Psoas muscle (tissue), 7 donors: ENCODE measurements at regions not wholly inside any gene's neighbourhood (a gene's known extent, or its start where the extent isn't known, plus 50 kb on each side); places are given as distances from the start of the nearest gene placed in this dataset.
A peak's percentile ranks its signal among the peaks of the same experiment; 100 is the strongest.

Experiments
- ATAC-seq, 4 donors: fragments of 200-7000 bp; cut with Tn5 transposase; one replicate each; pipeline ENCODE4 v1.9.1; 2020; ENCODE audit warnings: moderate library complexity in 3 of 4, mild to moderate bottlenecking in 2 of 4
- DNase-seq, 2 donors: peaks; one replicate each; pipeline ENCODE4 v3.0.0-alpha.2; 2020
- H3K27ac ChIP-seq: fragments of 200-600 bp; one replicate; pipeline ENCODE4 v1.8.0; 2022
- H3K27me3 ChIP-seq, 3 donors: fragments of 200-600 bp in 1 of 3; one replicate each; pipeline versions ENCODE4 v1.6.1 to v1.8.0; 2013 to 2022; ENCODE audit warnings: low read length in 2 of 3, mild to moderate bottlenecking in 2 of 3, moderate library complexity in 1 of 3; ENCODE audit not compliant: insufficient read depth in 3 of 3
- H3K36me3 ChIP-seq, 2 donors: fragments of 200-600 bp in 1 of 2; one replicate each; pipeline versions ENCODE4 v1.6.1 to v1.8.0; 2013 to 2022; ENCODE audit warnings: low read depth in 1 of 2, mild to moderate bottlenecking in 1 of 2, moderate library complexity in 1 of 2; ENCODE audit not compliant: insufficient read depth in 1 of 2
- H3K4me1 ChIP-seq: fragments of 200-600 bp; one replicate; pipeline ENCODE4 v1.8.0; 2022
- H3K4me3 ChIP-seq: fragments of 200-600 bp; one replicate; pipeline ENCODE4 v1.8.0; 2022; ENCODE audit warnings: mild to moderate bottlenecking
- H3K9me3 ChIP-seq: fragments of 200-600 bp; one replicate; pipeline ENCODE4 v1.8.0; 2022
- WGBS, 3 donors: extraction: QIAGEN DNeasy Blood & Tissue Kit; methylation state at CpG; one replicate each; pipeline versions ENCODE4 v1.1.6 to v1.1.7; 2013; 5-methylcytosine and 5-hydroxymethylcytosine counted together
- intact Hi-C, 2 donors: fragments of 100-400 bp; cut with DNase I; formaldehyde crosslinking; loops; one replicate each; pipeline versions ENCODE4 v1.11.0 to v1.14.2; 2022
- TF ChIP-seq, protein P1 (sequence below): fragments of 200-600 bp; IDR thresholded peaks from one replicate; pipeline ENCODE4 v1.8.0; 2022; ENCODE audit warnings: antibody characterized with exemption
- donor health status: healthy with polysubstance abuse.
- donor health status: DM: no; HTN: no; CAD: no; lungs with moderate emphysema.
- donor health status: Bipolar disorder and iron deficiency.
- donor health status: healthy.
- donor health status: DM: yes; HTN: yes; CAD: no.
- donor health status: DM: no; HTN: no; CAD: no.
- donor health status: DM: yes; HTN: yes; CAD: no.

DNA sequence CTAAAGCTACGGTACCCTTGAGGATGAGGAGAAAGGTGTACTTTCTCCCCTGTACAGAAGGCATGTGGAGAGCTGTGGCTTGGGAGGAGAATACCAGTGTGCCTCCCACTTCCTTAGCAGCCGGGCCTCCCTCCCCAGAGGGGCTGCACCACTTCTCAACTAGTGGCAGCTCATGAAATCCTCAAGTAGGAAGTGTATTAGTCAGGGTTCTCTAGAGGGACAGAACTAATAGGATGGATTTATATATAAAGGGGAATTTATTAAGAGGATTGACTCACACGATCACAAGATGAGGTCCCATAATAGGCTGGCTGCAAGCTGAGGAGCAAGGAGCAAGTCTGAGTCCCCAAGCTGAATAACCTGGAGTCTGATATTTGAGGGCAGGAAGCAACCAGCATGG, 53.1 kb upstream of the PPP2R5A start:
- no peaks in the 10 kb centered on the region for H3K9me3 ChIP-seq
- H3K4me3 ChIP-seq = no peak overlapping the region
- peaks cover 35% of the 10 kb centered on the region for H3K4me1 ChIP-seq
- TF ChIP-seq, protein P1, sequence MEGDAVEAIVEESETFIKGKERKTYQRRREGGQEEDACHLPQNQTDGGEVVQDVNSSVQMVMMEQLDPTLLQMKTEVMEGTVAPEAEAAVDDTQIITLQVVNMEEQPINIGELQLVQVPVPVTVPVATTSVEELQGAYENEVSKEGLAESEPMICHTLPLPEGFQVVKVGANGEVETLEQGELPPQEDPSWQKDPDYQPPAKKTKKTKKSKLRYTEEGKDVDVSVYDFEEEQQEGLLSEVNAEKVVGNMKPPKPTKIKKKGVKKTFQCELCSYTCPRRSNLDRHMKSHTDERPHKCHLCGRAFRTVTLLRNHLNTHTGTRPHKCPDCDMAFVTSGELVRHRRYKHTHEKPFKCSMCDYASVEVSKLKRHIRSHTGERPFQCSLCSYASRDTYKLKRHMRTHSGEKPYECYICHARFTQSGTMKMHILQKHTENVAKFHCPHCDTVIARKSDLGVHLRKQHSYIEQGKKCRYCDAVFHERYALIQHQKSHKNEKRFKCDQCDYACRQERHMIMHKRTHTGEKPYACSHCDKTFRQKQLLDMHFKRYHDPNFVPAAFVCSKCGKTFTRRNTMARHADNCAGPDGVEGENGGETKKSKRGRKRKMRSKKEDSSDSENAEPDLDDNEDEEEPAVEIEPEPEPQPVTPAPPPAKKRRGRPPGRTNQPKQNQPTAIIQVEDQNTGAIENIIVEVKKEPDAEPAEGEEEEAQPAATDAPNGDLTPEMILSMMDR = no peak
- H3K27ac ChIP-seq = no peak overlapping the region
- WGBS, 3 donors = 75 to 81% (median 78%) methylated on average over 3 of the region's 3 CpGs
- H3K36me3 ChIP-seq = no peaks in the 10 kb centered on the region
- H3K27me3 ChIP-seq = no peaks in the 10 kb centered on the region
- intact Hi-C loops = loop anchor here in 1 of 2 donors (5.0 kb wide), 1 partner anchor 160 kb away; no protein-coding TSS in a partner anchor
- DNase-seq (no peak), ATAC-seq (no peak)

DNA sequence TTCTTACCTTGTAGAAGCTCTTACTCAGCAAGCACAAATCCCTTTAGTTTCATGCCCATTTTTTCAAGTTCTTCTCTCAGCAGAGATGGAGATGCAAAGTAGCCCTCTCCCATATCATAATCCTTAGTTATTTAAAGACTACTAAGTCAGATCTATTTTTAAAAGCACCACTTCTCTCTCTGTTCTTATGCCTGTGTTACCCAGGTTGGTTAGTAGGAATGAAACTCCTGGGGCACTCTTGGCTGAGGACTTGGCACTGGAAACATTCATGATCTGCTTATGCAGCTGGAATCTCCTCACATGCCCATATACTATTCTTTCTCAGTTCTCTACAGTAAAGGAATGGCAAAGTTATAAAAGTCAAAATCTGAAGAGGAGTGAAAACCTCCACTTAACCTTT, 51.9 kb upstream of the PPP2R5A start:
- no peak overlapping the region for H3K4me3 ChIP-seq
- no peaks in the 10 kb centered on the region for H3K9me3 ChIP-seq
- intact Hi-C loops = loop anchor here in 1 of 2 donors (5.0 kb wide), 1 partner anchor 161 kb away; no protein-coding TSS in a partner anchor
- H3K27ac ChIP-seq = peak overlapping the region; percentile 90
- TF ChIP-seq, protein P1 = no peak
- peak in 3 of 4 donors; percentile 69 to 81 (median 73) for ATAC-seq
- H3K27me3 ChIP-seq = no peaks in the 10 kb centered on the region
- H3K4me1 ChIP-seq = peaks cover 47% of the 10 kb centered on the region
- DNase-seq = no peak
- H3K36me3 ChIP-seq = no peaks in the 10 kb centered on the region

DNA sequence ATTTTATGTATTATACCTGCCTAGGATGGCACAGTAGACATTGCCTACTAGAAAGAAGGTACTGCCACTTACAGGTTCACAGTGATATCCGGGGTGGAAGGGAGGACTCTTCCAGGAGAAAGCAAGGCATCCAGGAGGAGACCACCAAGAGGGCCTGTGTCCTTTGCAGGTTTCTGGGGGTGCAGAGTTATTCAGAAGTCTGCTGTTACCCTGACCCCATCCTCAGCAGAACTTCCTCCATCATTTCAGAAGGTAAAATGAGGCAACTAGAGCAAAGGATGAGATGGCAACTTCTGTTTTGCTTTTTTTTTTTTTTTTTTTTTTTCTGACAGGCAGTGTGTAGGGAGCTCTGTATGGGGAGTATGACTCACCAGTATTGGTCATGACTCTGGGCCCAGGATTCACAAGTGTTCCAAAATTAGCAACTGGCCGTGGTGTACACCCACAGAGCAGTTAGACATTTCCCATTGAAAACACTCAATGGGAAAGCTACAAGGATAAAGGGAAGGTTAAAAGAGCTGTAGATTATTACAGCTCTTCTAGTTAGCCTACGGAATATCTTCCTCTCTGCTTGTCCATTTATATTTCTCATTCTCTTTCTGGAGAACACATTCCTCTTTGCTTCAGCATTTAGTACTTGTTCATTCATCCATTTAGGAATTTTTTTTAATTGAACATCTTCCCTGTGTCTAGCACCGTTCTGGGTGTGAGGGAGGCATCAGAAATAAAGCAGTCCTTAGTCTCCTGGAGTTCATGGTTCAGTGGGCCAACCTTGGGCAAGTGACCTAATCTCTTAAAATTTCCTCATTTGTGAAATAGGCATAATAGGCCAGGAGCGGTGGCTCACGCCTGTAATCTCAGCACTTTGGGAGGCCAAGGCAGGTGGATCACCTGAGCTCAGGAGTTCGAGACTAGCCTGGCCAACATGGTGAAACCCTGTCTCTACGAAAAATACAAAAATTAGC, 50.5 kb upstream of the PPP2R5A start:
- H3K4me1 ChIP-seq = peaks cover 60% of the 10 kb centered on the region
- 65 to 77% (median 72%) methylated on average over 8 of the region's 8 CpGs for WGBS, 3 donors
- H3K27me3 ChIP-seq = no peaks in the 10 kb centered on the region
- intact Hi-C loops = loop anchor here (5.0 kb wide), 3 partner anchors 48 to 162 kb away; no protein-coding TSS in a partner anchor
- peak overlapping the region; percentile 90 for H3K27ac ChIP-seq
- TF ChIP-seq, protein P1 = no peak
- H3K36me3 ChIP-seq = no peaks in the 10 kb centered on the region
- DNase-seq = peak; percentile 26 to 61
- H3K9me3 ChIP-seq = no peaks in the 10 kb centered on the region
- peak; percentile 95 to 98 (median 96) for ATAC-seq
- no peak overlapping the region for H3K4me3 ChIP-seq
